H1 (cell line): ENCODE measurements at regions not wholly inside any gene's neighbourhood (a gene's known extent, or its start where the extent isn't known, plus 50 kb on each side); places are given as distances from the start of the nearest gene placed in this dataset.

ENCODE experiments used
- CTCF ChIA-PET: fragments of 300-600 bp; sonication (Branson Sonifier 250); formaldehyde crosslinking; loops from one replicate; lab custom pipeline; 2021; ENCODE audit not compliant: partially characterized antibody; lab: Charles Lee
- POLR2A ChIA-PET: fragments of 300-600 bp; sonication (Branson Sonifier 250); formaldehyde crosslinking; loops from one replicate; lab custom pipeline; 2021; ENCODE audit warnings: inconsistent platforms; ENCODE audit not compliant: partially characterized antibody; lab: Charles Lee
- DNase-seq, 2 experiments: peaks; one replicate each; pipeline versions ENCODE4 v3.0.0 to v3.0.0-alpha.2; 2010 to 2022; ENCODE audit warnings: low spot score in 2 of 2, low read depth in 1 of 2, mixed read lengths in 1 of 2
- FAIRE-seq: peaks from 2 replicates; lab custom pipeline; 2011; peaks lifted over from hg19 to GRCh38; lab: Jason Lieb, UNC
- H2AFZ ChIP-seq: 2 replicates; pipeline ENCODE4 v1.8.1; 2012; ENCODE audit warnings: low read length, inconsistent platforms
- H2AK5ac ChIP-seq: 2 replicates; pipeline ENCODE4 v1.6.1; 2013; ENCODE audit warnings: low read depth, low read length
- H2BK120ac ChIP-seq: replicated peaks from 2 replicates; pipeline ENCODE3; 2013; ENCODE audit warnings: low read depth, low read length, inconsistent platforms
- H2BK12ac ChIP-seq: 2 replicates; pipeline ENCODE4 v1.6.1; 2013; ENCODE audit warnings: low read depth, low read length
- H2BK15ac ChIP-seq: 2 replicates; pipeline ENCODE4 v1.6.1; 2013; ENCODE audit warnings: low read length
- H2BK20ac ChIP-seq: 2 replicates; pipeline ENCODE4 v1.6.1; 2013; ENCODE audit warnings: low read length
- H2BK5ac ChIP-seq: 2 replicates; pipeline ENCODE4 v1.6.1; 2013; ENCODE audit warnings: low read depth, low read length
- H3K14ac ChIP-seq: 2 replicates; pipeline ENCODE4 v1.6.1; 2013; ENCODE audit warnings: inconsistent platforms; ENCODE audit not compliant: insufficient read length
- H3K18ac ChIP-seq: 2 replicates; pipeline ENCODE4 v1.6.1; 2013; ENCODE audit warnings: low read length; ENCODE audit errors: extremely low read depth
- H3K23ac ChIP-seq: 2 replicates; pipeline ENCODE4 v1.6.1; 2013; ENCODE audit warnings: inconsistent platforms; ENCODE audit not compliant: insufficient read length
- H3K23me2 ChIP-seq: 2 replicates; pipeline ENCODE4 v1.6.1; 2013; ENCODE audit warnings: low read depth, low read length
- H3K27ac ChIP-seq: 2 replicates; pipeline ENCODE4 v1.6.1; 2011; ENCODE audit warnings: low read depth, low read length, inconsistent platforms
- H3K27me3 ChIP-seq, 4 experiments: replicated peaks in 1 of 4; 1 replicate in 1 of 4; 2 replicates in 3 of 4; pipeline versions ENCODE4 v1.6.1 to v1.8.1; 2011 to 2013; ENCODE audit warnings: low read length in 3 of 4, mild to moderate bottlenecking in 3 of 4, inconsistent platforms in 2 of 4, mixed read lengths in 2 of 4, moderate library complexity in 1 of 4; ENCODE audit not compliant: control insufficient read depth in 3 of 4, insufficient read depth in 3 of 4; ENCODE audit errors: extremely low read depth in 1 of 4
- H3K36me3 ChIP-seq, 4 experiments: 2 replicates each; pipeline versions ENCODE4 v1.6.1 to v1.8.1; 2011 to 2013; ENCODE audit warnings: mild to moderate bottlenecking in 4 of 4, low read length in 3 of 4, moderate library complexity in 2 of 4, control low read depth in 1 of 4, inconsistent platforms in 1 of 4; ENCODE audit not compliant: insufficient read depth in 4 of 4, control insufficient read depth in 2 of 4
- H3K4ac ChIP-seq: replicated peaks from 2 replicates; pipeline ENCODE3; 2013; ENCODE audit warnings: low read length, low read depth, mixed read lengths, inconsistent platforms; ENCODE audit not compliant: insufficient read length
- H3K4me1 ChIP-seq, 4 experiments: replicated peaks in 1 of 4; 1 replicate in 1 of 4; 2 replicates in 3 of 4; pipeline versions ENCODE4 v1.6.1 to v1.8.1; 2011 to 2013; ENCODE audit warnings: low read length in 3 of 4, inconsistent platforms in 2 of 4, mixed read lengths in 1 of 4; ENCODE audit not compliant: insufficient read depth in 4 of 4, control insufficient read depth in 3 of 4
- H3K4me2 ChIP-seq, 2 experiments: 2 replicates each; pipeline versions ENCODE4 v1.6.1 to v1.8.1; 2011 to 2013; ENCODE audit warnings: low read depth in 2 of 2, low read length in 2 of 2, control low read depth in 1 of 2, inconsistent platforms in 1 of 2, mild to moderate bottlenecking in 1 of 2; ENCODE audit not compliant: insufficient read depth in 1 of 2
- H3K4me3 ChIP-seq, 4 experiments: fragments of 200-600, 300-600 bp in 1 of 4; sonication (generic), shearing (Covaris generic), sonication (Bioruptor Twin) in 1 of 4; 2 replicates each; pipeline versions ENCODE4 v1.5.1 to v1.8.1; 2011 to 2016; ENCODE audit warnings: low read length in 4 of 4, low read depth in 3 of 4, control low read depth in 2 of 4, inconsistent platforms in 2 of 4, mild to moderate bottlenecking in 2 of 4, mixed read lengths in 1 of 4, moderate library complexity in 1 of 4; ENCODE audit not compliant: insufficient read depth in 2 of 4; ENCODE audit errors: extremely low read depth in 1 of 4
- H3K56ac ChIP-seq: replicated peaks from 2 replicates; pipeline ENCODE3; 2013; ENCODE audit warnings: low read depth, mild to moderate bottlenecking, mixed read lengths, low read length, inconsistent platforms; ENCODE audit not compliant: insufficient read length
- H3K79me1 ChIP-seq: 2 replicates; pipeline ENCODE4 v1.6.1; 2013; ENCODE audit warnings: low read depth, low read length, control low read depth
- H3K79me2 ChIP-seq, 2 experiments: 2 replicates each; pipeline versions ENCODE4 v1.6.1 to v1.8.1; 2012 to 2013; ENCODE audit warnings: low read length in 2 of 2, mild to moderate bottlenecking in 2 of 2, inconsistent platforms in 1 of 2; ENCODE audit not compliant: insufficient read depth in 2 of 2, control insufficient read depth in 1 of 2
- H3K9ac ChIP-seq, 4 experiments: replicated peaks in 1 of 4; 1 replicate in 1 of 4; 2 replicates in 3 of 4; pipeline versions ENCODE4 v1.6.1 to v1.8.1; 2011 to 2013; ENCODE audit warnings: low read depth in 3 of 4, low read length in 3 of 4, control low read depth in 2 of 4, mild to moderate bottlenecking in 2 of 4, moderate library complexity in 2 of 4, inconsistent platforms in 1 of 4; ENCODE audit errors: extremely low read depth in 1 of 4
- H3K9me3 ChIP-seq, 2 experiments: 2 replicates each; pipeline versions ENCODE4 v1.6.1 to v1.8.1; 2012 to 2013; ENCODE audit warnings: mild to moderate bottlenecking in 2 of 2, moderate library complexity in 2 of 2, control low read depth in 1 of 2, inconsistent platforms in 1 of 2, low read depth in 1 of 2, low read length in 1 of 2, mixed read lengths in 1 of 2; ENCODE audit not compliant: insufficient read depth in 2 of 2
- H4K20me1 ChIP-seq, 2 experiments: replicated peaks in 1 of 2; 2 replicates each; pipeline versions ENCODE3 to v1.8.1; 2011 to 2013; ENCODE audit warnings: inconsistent platforms in 2 of 2, low read length in 2 of 2, mild to moderate bottlenecking in 1 of 2; ENCODE audit not compliant: insufficient read depth in 2 of 2, control insufficient read depth in 1 of 2
- H4K5ac ChIP-seq: 2 replicates; pipeline ENCODE4 v1.6.1; 2013; ENCODE audit warnings: low read length, low read depth, mixed read lengths, inconsistent platforms; ENCODE audit not compliant: insufficient read length
- H4K8ac ChIP-seq: 2 replicates; pipeline ENCODE4 v1.8.0; 2013; ENCODE audit warnings: mild to moderate bottlenecking, moderate library complexity, low read length, inconsistent platforms; ENCODE audit not compliant: insufficient read depth; ENCODE audit errors: extremely low read depth
- H4K91ac ChIP-seq: replicated peaks from 2 replicates; pipeline ENCODE3; 2013; ENCODE audit warnings: low read length, mixed read lengths, inconsistent platforms; ENCODE audit not compliant: insufficient read length
- E2F6 ChIP-seq: IDR thresholded peaks from 2 replicates; pipeline ENCODE4 v1.6.1; 2012; ENCODE audit warnings: inconsistent platforms
- KDM5A ChIP-seq: fragments of 200-600 bp; IDR thresholded peaks from 2 replicates; pipeline ENCODE4 v1.7.1; 2012; ENCODE audit warnings: mild to moderate bottlenecking, low read length, inconsistent platforms, mixed read lengths
- RAD21 ChIP-seq, 2 experiments: IDR thresholded peaks in 1 of 2; conservative IDR thresholded peaks in 1 of 2; 2 replicates each; pipeline ENCODE4 v1.6.1; 2011; ENCODE audit warnings: low read depth in 2 of 2, low read length in 2 of 2, improper control_type of control experiment in 1 of 2, inconsistent platforms in 1 of 2, mild to moderate bottlenecking in 1 of 2, moderate library complexity in 1 of 2
- SIN3A ChIP-seq, 2 experiments: IDR thresholded peaks in 1 of 2; conservative IDR thresholded peaks in 1 of 2; 2 replicates each; pipeline ENCODE4 v1.6.1; 2011 to 2012; ENCODE audit warnings: low read length in 2 of 2, improper control_type of control experiment in 1 of 2, low read depth in 1 of 2, mild to moderate bottlenecking in 1 of 2
- SP4 ChIP-seq: IDR thresholded peaks from 2 replicates; pipeline ENCODE4 v1.6.1; 2012; ENCODE audit warnings: low read length, inconsistent platforms
- WGBS, 2 experiments: shearing (Covaris generic) in 1 of 2; methylation state at CpG; one replicate each; pipeline versions ENCODE4 v1.1.6 to v1.1.7; 2013 to 2015; ENCODE audit warnings: low lambda C conversion rate in 2 of 2, mixed read lengths in 2 of 2, inconsistent platforms in 1 of 2, low coverage in 1 of 2, missing lambda C conversion rate in 1 of 2; ENCODE audit not compliant: insufficient replicate concordance in 2 of 2, insufficient coverage in 1 of 2, insufficient read length in 1 of 2; ENCODE audit errors: extremely low coverage in 1 of 2, missing lambda C conversion rate in 1 of 2; 5-methylcytosine and 5-hydroxymethylcytosine counted together
- TF ChIP-seq, protein P1 (sequence below), 3 experiments: IDR thresholded peaks; 1 replicate in 2 of 3; 2 replicates in 1 of 3; pipeline versions ENCODE4 v1.5.1 to v1.6.1; 2011; ENCODE audit warnings: low read length in 3 of 3, mild to moderate bottlenecking in 3 of 3, inconsistent platforms in 2 of 3, low read depth in 1 of 3, moderate library complexity in 1 of 3; ENCODE audit not compliant: insufficient read depth in 1 of 3; ENCODE audit errors: control extremely low read depth in 1 of 3

DNA sequence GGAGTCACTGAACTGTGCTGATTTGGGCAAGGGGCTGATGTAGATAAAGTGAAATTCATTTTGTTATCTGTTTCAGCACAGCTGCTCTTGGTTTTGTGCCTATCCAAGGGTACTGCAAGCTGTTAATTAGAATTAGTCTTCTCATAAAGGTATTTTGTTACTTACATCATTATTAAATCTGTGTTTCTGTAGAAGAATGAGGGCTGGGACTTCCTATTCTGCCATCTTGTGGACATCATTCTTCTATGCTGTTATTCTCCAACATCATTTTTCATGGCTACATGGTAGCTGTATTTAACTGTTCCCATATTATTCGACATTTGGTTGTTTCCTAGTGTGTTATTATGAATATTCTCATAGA lies 76.2 kb upstream of the CCDC71L start:
- no peak overlapping the region for H4K8ac ChIP-seq
- H3K79me1 ChIP-seq = no peaks in the 10 kb centered on the region
- H4K20me1 ChIP-seq = no peaks in the 10 kb centered on the region
- peak overlapping the region; percentile 37; the same call in 1 of the 2 replicates for H2AFZ ChIP-seq
- no peak overlapping the region for H3K56ac ChIP-seq
- no peak overlapping the region for H2BK120ac ChIP-seq
- H2BK15ac ChIP-seq = 0 out of 2 replicates have a peak overlapping the region, but pooled peaks have one; percentile 2
- 93% methylated on average over 1 of the region's 1 CpG; no CpG with 5 or more reads in 1 of the 2 experiments for WGBS, 2 experiments
- no peak overlapping the region for H3K4ac ChIP-seq
- no peak for DNase-seq
- no peak for FAIRE-seq
- no peaks in the 10 kb centered on the region for H3K27me3 ChIP-seq
- H3K9ac ChIP-seq = no peak overlapping the region
- no peak overlapping the region for H3K4me3 ChIP-seq
- no peak overlapping the region for H4K5ac ChIP-seq
- TF ChIP-seq, protein P1, sequence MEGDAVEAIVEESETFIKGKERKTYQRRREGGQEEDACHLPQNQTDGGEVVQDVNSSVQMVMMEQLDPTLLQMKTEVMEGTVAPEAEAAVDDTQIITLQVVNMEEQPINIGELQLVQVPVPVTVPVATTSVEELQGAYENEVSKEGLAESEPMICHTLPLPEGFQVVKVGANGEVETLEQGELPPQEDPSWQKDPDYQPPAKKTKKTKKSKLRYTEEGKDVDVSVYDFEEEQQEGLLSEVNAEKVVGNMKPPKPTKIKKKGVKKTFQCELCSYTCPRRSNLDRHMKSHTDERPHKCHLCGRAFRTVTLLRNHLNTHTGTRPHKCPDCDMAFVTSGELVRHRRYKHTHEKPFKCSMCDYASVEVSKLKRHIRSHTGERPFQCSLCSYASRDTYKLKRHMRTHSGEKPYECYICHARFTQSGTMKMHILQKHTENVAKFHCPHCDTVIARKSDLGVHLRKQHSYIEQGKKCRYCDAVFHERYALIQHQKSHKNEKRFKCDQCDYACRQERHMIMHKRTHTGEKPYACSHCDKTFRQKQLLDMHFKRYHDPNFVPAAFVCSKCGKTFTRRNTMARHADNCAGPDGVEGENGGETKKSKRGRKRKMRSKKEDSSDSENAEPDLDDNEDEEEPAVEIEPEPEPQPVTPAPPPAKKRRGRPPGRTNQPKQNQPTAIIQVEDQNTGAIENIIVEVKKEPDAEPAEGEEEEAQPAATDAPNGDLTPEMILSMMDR (IDR thresholded peaks at IDR 0.05; ENCODE audit: control extremely low read depth in 1 of 3, insufficient read depth in 1 of 3, low read depth in 1 of 3, low read length in 3 of 3) = peak in 1 of 3 experiments; percentile 22; a peak in 1 of 4 replicates
- TF ChIP-seq SIN3A (conservative IDR thresholded peaks at IDR 0.05 in 1 of 2, IDR thresholded peaks at IDR 0.05 in 1 of 2; ENCODE audit: low read depth in 1 of 2, low read length in 2 of 2) = no peak
- no peak for TF ChIP-seq E2F6
- TF ChIP-seq RAD21 (IDR thresholded peaks at IDR 0.05 in 1 of 2, conservative IDR thresholded peaks at IDR 0.05 in 1 of 2; ENCODE audit: low read depth in 2 of 2, low read length in 2 of 2) = peak; percentile 24 to 29; a peak in 3 of 4 replicates
- TF ChIP-seq SP4 = no peak
- no peak for TF ChIP-seq KDM5A
- POLR2A ChIA-PET = interaction anchor here (1.5 to 1.9 kb wide), 2 partner anchors 77 to 79 kb away, joined by 4 to 7 read pairs; partner anchors contain the start of gene CCDC71L
- H3K27ac ChIP-seq = no peak overlapping the region
- no peak overlapping the region for H4K91ac ChIP-seq
- no peak overlapping the region for H2AK5ac ChIP-seq
- no peak overlapping the region; the same call in 1 of the 2 replicates for H2BK12ac ChIP-seq
- no peak overlapping the region for H3K23ac ChIP-seq
- no peaks in the 10 kb centered on the region for H3K9me3 ChIP-seq
- H2BK5ac ChIP-seq = no peak overlapping the region
- CTCF ChIA-PET = interaction anchor here (0.7 to 3.2 kb wide), 16 partner anchors 8 to 561 kb away, joined by 3 to 27 read pairs (median 5); partner anchors contain the start of gene CCDC71L
- no peaks in the 10 kb centered on the region for H3K23me2 ChIP-seq
- no peak overlapping the region for H3K14ac ChIP-seq
- no peaks in the 10 kb centered on the region for H3K79me2 ChIP-seq
- H3K4me2 ChIP-seq = peak overlapping the region in 1 of 2 experiments; percentile 44; a peak in 1 of 4 replicates
- peak overlapping the region; percentile 23; the same call in 1 of the 2 replicates for H2BK20ac ChIP-seq
- no peaks in the 10 kb centered on the region for H3K36me3 ChIP-seq
- peaks cover 0 to 6% (median 5%) of the 10 kb centered on the region in 4 experiments; a peak in 5 of 7 replicates for H3K4me1 ChIP-seq
- H3K18ac ChIP-seq = no peak overlapping the region
